HUES6 (cell line): ENCODE measurements at regions not wholly inside any gene's neighbourhood (a gene's known extent, or its start where the extent isn't known, plus 50 kb on each side); places are given as distances from the start of the nearest gene placed in this dataset.
A peak's percentile ranks its signal among the peaks of the same experiment; 100 is the strongest.

Experiments
- H3K27ac ChIP-seq: 2 replicates; pipeline ENCODE4 v1.7.0; 2013; ENCODE audit warnings: low read depth, mild to moderate bottlenecking, low read length, inconsistent platforms
- H3K27me3 ChIP-seq: 2 replicates; pipeline ENCODE4 v1.6.1; 2013; ENCODE audit warnings: low read length; ENCODE audit not compliant: control insufficient read depth, insufficient read depth
- H3K36me3 ChIP-seq: 2 replicates; pipeline ENCODE4 v1.6.1; 2013; ENCODE audit warnings: low read length; ENCODE audit not compliant: control insufficient read depth, insufficient read depth
- H3K4me1 ChIP-seq: 2 replicates; pipeline ENCODE4 v1.6.1; 2013; ENCODE audit warnings: low read length; ENCODE audit not compliant: control insufficient read depth, insufficient read depth
- H3K4me3 ChIP-seq: 2 replicates; pipeline ENCODE4 v1.5.1; 2013; ENCODE audit warnings: low read depth, low read length
- H3K9ac ChIP-seq: one replicate; pipeline ENCODE4 v1.6.1; 2013; ENCODE audit warnings: mild to moderate bottlenecking, low read length
- H3K9me3 ChIP-seq: 2 replicates; pipeline ENCODE4 v1.6.1; 2013; ENCODE audit warnings: low read depth, low read length; ENCODE audit not compliant: control insufficient read depth, insufficient read depth

- Histone ChIP-seq H3K27ac (no peak overlapping the region), H3K9me3 (peaks cover 39% of the 10 kb centered on the region), H3K36me3 (no peaks in the 10 kb centered on the region), H3K4me1 (0 out of 2 replicates have a peak, but pooled peaks cover under 1% of the 10 kb centered on the region), H3K27me3 (no peaks in the 10 kb centered on the region), H3K9ac (no peak overlapping the region), H3K4me3 (no peak overlapping the region)
These were observed 78.3 kb upstream of the CRIM1 start for GRCh38 chr2:36277146-36277808.

GRCh38 chr2:36271266-36271665 is 84.3 kb upstream of the CRIM1 start:
- no peak overlapping the region for H3K9ac ChIP-seq
- H3K27ac ChIP-seq: peak overlapping the region; percentile 8; the same call in 1 of the 2 replicates

GRCh38 chr2:36270758-36271157 is 84.8 kb upstream of the CRIM1 start:
- H3K9me3 ChIP-seq: no peaks in the 10 kb centered on the region; the same call in 1 of the 2 replicates
- H3K4me1 ChIP-seq: peaks cover 34% of the 10 kb centered on the region
- no peak overlapping the region for H3K4me3 ChIP-seq
- H3K36me3 ChIP-seq: no peaks in the 10 kb centered on the region
- no peaks in the 10 kb centered on the region for H3K27me3 ChIP-seq
- peak overlapping the region; percentile 8; the same call in 1 of the 2 replicates for H3K27ac ChIP-seq
- H3K9ac ChIP-seq: no peak overlapping the region

More at GRCh38 chr2:36271266-36271665, 84.3 kb upstream of the CRIM1 start:
- no peaks in the 10 kb centered on the region; the same call in 1 of the 2 replicates for H3K9me3 ChIP-seq
- H3K4me1 ChIP-seq: peaks cover 30% of the 10 kb centered on the region
- no peaks in the 10 kb centered on the region for H3K36me3 ChIP-seq
- H3K4me3 ChIP-seq: no peak overlapping the region
- no peaks in the 10 kb centered on the region for H3K27me3 ChIP-seq

- no peaks in the 10 kb centered on the region for H3K36me3 ChIP-seq
- H3K9me3 ChIP-seq: no peaks in the 10 kb centered on the region; the same call in 1 of the 2 replicates
- no peaks in the 10 kb centered on the region for H3K27me3 ChIP-seq
- H3K9ac ChIP-seq: no peak overlapping the region
- no peak overlapping the region for H3K4me3 ChIP-seq
- peaks cover 33% of the 10 kb centered on the region for H3K4me1 ChIP-seq
- H3K27ac ChIP-seq: no peak overlapping the region
These were observed 88.4 kb upstream of the CRIM1 start for GRCh38 chr2:36267194-36267593.

GRCh38 chr2:36266536-36267121 is 88.9 kb upstream of the CRIM1 start:
- Histone ChIP-seq H3K4me3 (no peak overlapping the region), H3K9me3 (no peaks in the 10 kb centered on the region; the same call in 1 of the 2 replicates), H3K9ac (no peak overlapping the region), H3K4me1 (peaks cover 27% of the 10 kb centered on the region), H3K36me3 (no peaks in the 10 kb centered on the region), H3K27me3 (no peaks in the 10 kb centered on the region), H3K27ac (no peak overlapping the region)

GRCh38 chr2:36262581-36262980 is 93.0 kb upstream of the CRIM1 start:
- H3K27me3 ChIP-seq: no peaks in the 10 kb centered on the region
- no peaks in the 10 kb centered on the region for H3K36me3 ChIP-seq
- H3K27ac ChIP-seq: no peak overlapping the region
- H3K4me1 ChIP-seq: peaks cover 9% of the 10 kb centered on the region
- H3K9ac ChIP-seq: no peak overlapping the region
- no peak overlapping the region for H3K4me3 ChIP-seq
- H3K9me3 ChIP-seq: no peaks in the 10 kb centered on the region; the same call in 1 of the 2 replicates

- no peaks in the 10 kb centered on the region for H3K36me3 ChIP-seq
- no peaks in the 10 kb centered on the region for H3K27me3 ChIP-seq
- no peak overlapping the region for H3K27ac ChIP-seq
- H3K9me3 ChIP-seq: no peaks in the 10 kb centered on the region
- no peak overlapping the region for H3K4me3 ChIP-seq
- H3K4me1 ChIP-seq: no peaks in the 10 kb centered on the region
- H3K9ac ChIP-seq: no peak overlapping the region
These were observed 99.7 kb upstream of the CRIM1 start for GRCh38 chr2:36255863-36256262.

- Histone ChIP-seq H3K4me1 (no peaks in the 10 kb centered on the region), H3K27ac (no peak overlapping the region), H3K4me3 (no peak overlapping the region), H3K36me3 (no peaks in the 10 kb centered on the region), H3K9ac (no peak overlapping the region), H3K9me3 (no peaks in the 10 kb centered on the region), H3K27me3 (no peaks in the 10 kb centered on the region)
These were observed 102.5 kb upstream of the CRIM1 start for GRCh38 chr2:36253086-36253485.

- Histone ChIP-seq H3K27me3 (no peaks in the 10 kb centered on the region), H3K4me3 (no peak overlapping the region), H3K27ac (no peak overlapping the region), H3K36me3 (no peaks in the 10 kb centered on the region), H3K9ac (no peak overlapping the region), H3K4me1 (no peaks in the 10 kb centered on the region), H3K9me3 (no peaks in the 10 kb centered on the region)
These were observed 109.1 kb upstream of the CRIM1 start for GRCh38 chr2:36246320-36246990.

- no peak overlapping the region for H3K27ac ChIP-seq
- no peaks in the 10 kb centered on the region for H3K27me3 ChIP-seq
- no peaks in the 10 kb centered on the region for H3K4me1 ChIP-seq
These were observed 109.9 kb upstream of the CRIM1 start for GRCh38 chr2:36245651-36246050.

GRCh38 chr2:36238106-36238505 is 117.5 kb upstream of the CRIM1 start:
- Histone ChIP-seq H3K27me3 (no peaks in the 10 kb centered on the region), H3K27ac (no peak overlapping the region), H3K9me3 (no peaks in the 10 kb centered on the region), H3K36me3 (no peaks in the 10 kb centered on the region), H3K9ac (no peak overlapping the region), H3K4me3 (no peak overlapping the region), H3K4me1 (no peaks in the 10 kb centered on the region)

More at GRCh38 chr2:36245651-36246050, 109.9 kb upstream of the CRIM1 start:
- no peak overlapping the region for H3K4me3 ChIP-seq
- H3K9me3 ChIP-seq: no peaks in the 10 kb centered on the region
- H3K9ac ChIP-seq: no peak overlapping the region
- H3K36me3 ChIP-seq: no peaks in the 10 kb centered on the region
